T-helper 17 cell (primary cell): ENCODE measurements at regions not wholly inside any gene's neighbourhood (a gene's known extent, or its start where the extent isn't known, plus 50 kb on each side); places are given as distances from the start of the nearest gene placed in this dataset.
"Not testable (repeated sequence)": the region's sequence is repeated elsewhere in the genome, so short reads cannot be mapped to it uniquely, and the experiment has no call there.

Experiments used
- ATAC-seq: fragments of 150-1000 bp; cut with Tn5 transposase; 2 replicates; pipeline ENCODE4 v1.10.0; 2021; ENCODE audit warnings: mild to moderate bottlenecking, moderate library complexity
- DNase-seq, 3 donors: peaks; one replicate each; pipeline versions ENCODE4 v3.0.0 to v3.0.0-alpha.2; 2020 to 2021
- H3K9me3 ChIP-seq: one replicate; pipeline ENCODE4 v1.7.0; 2013; ENCODE audit warnings: low read length, mild to moderate bottlenecking; ENCODE audit not compliant: control insufficient read depth, poor library complexity, severe bottlenecking
- H3K27ac Mint-ChIP-seq: one replicate; pipeline ENCODE4 v1.8.0; 2022; ENCODE audit warnings: mild to moderate bottlenecking, moderate library complexity, mixed read lengths
- H3K27me3 Mint-ChIP-seq: one replicate; pipeline ENCODE4 v1.8.0; 2022; ENCODE audit warnings: mixed read lengths
- H3K36me3 Mint-ChIP-seq: one replicate; pipeline ENCODE4 v1.8.0; 2022; ENCODE audit warnings: low read depth, mixed read lengths
- H3K4me1 Mint-ChIP-seq: one replicate; pipeline ENCODE4 v1.8.0; 2022; ENCODE audit warnings: mild to moderate bottlenecking, mixed read lengths
- H3K4me3 Mint-ChIP-seq: one replicate; pipeline ENCODE4 v1.8.0; 2022; ENCODE audit warnings: mild to moderate bottlenecking, moderate library complexity, mixed read lengths

- not testable (repeated sequence) for H3K9me3 ChIP-seq, DNase-seq, H3K4me1 Mint-ChIP-seq, H3K27me3 Mint-ChIP-seq, H3K36me3 Mint-ChIP-seq, H3K27ac Mint-ChIP-seq, ATAC-seq, H3K4me3 Mint-ChIP-seq
These were observed 142.5 kb upstream of the PTPN20 start for GRCh38 chr10:46768515-46769291.

- not testable (repeated sequence) for H3K27me3 Mint-ChIP-seq, H3K4me3 Mint-ChIP-seq, H3K4me1 Mint-ChIP-seq, H3K9me3 ChIP-seq, H3K27ac Mint-ChIP-seq, H3K36me3 Mint-ChIP-seq, DNase-seq
- ATAC-seq, result peak; percentile 14
These were observed 137.9 kb upstream of the PTPN20 start for GRCh38 chr10:46773178-46773896.

- not testable (repeated sequence) for DNase-seq, H3K9me3 ChIP-seq, H3K36me3 Mint-ChIP-seq, H3K4me3 Mint-ChIP-seq, H3K27ac Mint-ChIP-seq, H3K27me3 Mint-ChIP-seq, H3K4me1 Mint-ChIP-seq
- ATAC-seq, result peak; percentile 23
These were observed 137.4 kb upstream of the PTPN20 start for GRCh38 chr10:46773897-46774236.

- H3K27ac Mint-ChIP-seq, H3K4me1 Mint-ChIP-seq, H3K36me3 Mint-ChIP-seq, DNase-seq, H3K4me3 Mint-ChIP-seq, H3K27me3 Mint-ChIP-seq, ATAC-seq, H3K9me3 ChIP-seq: not testable (repeated sequence)
These were observed 136.9 kb upstream of the PTPN20 start for GRCh38 chr10:46774366-46774765.

GRCh38 chr10:46774945-46775667 lies 136.1 kb upstream of the PTPN20 start:
- H3K27me3 Mint-ChIP-seq, H3K36me3 Mint-ChIP-seq, H3K4me1 Mint-ChIP-seq, ATAC-seq, H3K9me3 ChIP-seq, DNase-seq, H3K4me3 Mint-ChIP-seq, H3K27ac Mint-ChIP-seq: not testable (repeated sequence)

GRCh38 chr10:46775668-46776059 lies 135.6 kb upstream of the PTPN20 start:
- H3K27ac Mint-ChIP-seq, H3K4me1 Mint-ChIP-seq, H3K27me3 Mint-ChIP-seq, H3K4me3 Mint-ChIP-seq, ATAC-seq, DNase-seq, H3K36me3 Mint-ChIP-seq, H3K9me3 ChIP-seq: not testable (repeated sequence)

- not testable (repeated sequence) for H3K4me1 Mint-ChIP-seq, H3K9me3 ChIP-seq, H3K4me3 Mint-ChIP-seq, ATAC-seq, DNase-seq, H3K27ac Mint-ChIP-seq, H3K27me3 Mint-ChIP-seq, H3K36me3 Mint-ChIP-seq
These were observed 131.7 kb upstream of the PTPN20 start for GRCh38 chr10:46779571-46779970.

- not testable (repeated sequence) for ATAC-seq, DNase-seq, H3K36me3 Mint-ChIP-seq, H3K27ac Mint-ChIP-seq, H3K4me1 Mint-ChIP-seq, H3K4me3 Mint-ChIP-seq, H3K9me3 ChIP-seq, H3K27me3 Mint-ChIP-seq
These were observed 131.1 kb upstream of the PTPN20 start for GRCh38 chr10:46780164-46780563.

- not testable (repeated sequence) for H3K9me3 ChIP-seq, H3K27me3 Mint-ChIP-seq, H3K36me3 Mint-ChIP-seq, H3K4me3 Mint-ChIP-seq, H3K4me1 Mint-ChIP-seq, ATAC-seq, DNase-seq, H3K27ac Mint-ChIP-seq
These were observed 130.2 kb upstream of the PTPN20 start for GRCh38 chr10:46781001-46781400.

- not testable (repeated sequence) for H3K27me3 Mint-ChIP-seq, ATAC-seq, H3K27ac Mint-ChIP-seq, H3K9me3 ChIP-seq, DNase-seq, H3K36me3 Mint-ChIP-seq, H3K4me3 Mint-ChIP-seq, H3K4me1 Mint-ChIP-seq
These were observed 129.0 kb upstream of the PTPN20 start for GRCh38 chr10:46782001-46782874.

- H3K4me1 Mint-ChIP-seq, ATAC-seq, H3K27me3 Mint-ChIP-seq, DNase-seq, H3K4me3 Mint-ChIP-seq, H3K36me3 Mint-ChIP-seq, H3K9me3 ChIP-seq, H3K27ac Mint-ChIP-seq: not testable (repeated sequence)
These were observed 126.6 kb upstream of the PTPN20 start for GRCh38 chr10:46784665-46785064.

GRCh38 chr10:46786125-46786517 lies 125.1 kb upstream of the PTPN20 start:
- H3K4me1 Mint-ChIP-seq, ATAC-seq, H3K27me3 Mint-ChIP-seq, H3K9me3 ChIP-seq, DNase-seq, H3K36me3 Mint-ChIP-seq: not testable (repeated sequence)
- Mint-ChIP-seq H3K27ac (peak overlapping the region; percentile 86), H3K4me3 (peak overlapping the region; percentile 75)
